A549 (cell line): ENCODE measurements at regions not wholly inside any gene's neighbourhood (a gene's known extent, or its start where the extent isn't known, plus 50 kb on each side); places are given as distances from the start of the nearest gene placed in this dataset.

ENCODE experiments used
- MYC ChIP-seq: IDR thresholded peaks from 2 replicates; pipeline ENCODE4 v1.6.1; 2012; ENCODE audit warnings: mild to moderate bottlenecking, inconsistent platforms, low read length, improper control_type of control experiment, borderline replicate concordance
- POLR2A ChIP-seq: IDR thresholded peaks from 2 replicates; pipeline ENCODE4 v1.6.1; 2012; ENCODE audit warnings: mild to moderate bottlenecking, low read length
- RAD21 ChIP-seq, 2 experiments: fragments of >200 bp in 1 of 2; sonication (Bioruptor Twin) in 1 of 2; formaldehyde crosslinking in 1 of 2; IDR thresholded peaks in 1 of 2; conservative IDR thresholded peaks in 1 of 2; 2 replicates in 1 of 2; 3 replicates in 1 of 2; pipeline ENCODE4 v1.6.1; 2012 to 2018; ENCODE audit warnings: inconsistent platforms in 1 of 2
- RFX5 ChIP-seq: fragments of 450-650 bp; IDR thresholded peaks from 2 replicates; pipeline ENCODE4 v1.7.1; 2014; ENCODE audit warnings: antibody characterized with exemption, mild to moderate bottlenecking, moderate library complexity
- RNF2 ChIP-seq: fragments of 200-600 bp; sonication (generic); IDR thresholded peaks from 2 replicates; pipeline ENCODE4 v1.6.1; 2016; ENCODE audit warnings: low read depth, mild to moderate bottlenecking, antibody characterized with exemption, moderate library complexity, borderline replicate concordance
- TF ChIP-seq, protein P1 (sequence below): fragments of >200 bp; sonication (Bioruptor Twin); formaldehyde crosslinking; IDR thresholded peaks from 3 replicates; pipeline ENCODE4 v1.5.1; 2016
- TF ChIP-seq, protein P2 (sequence below): fragments of 450-650 bp; IDR thresholded peaks from 2 replicates; pipeline ENCODE4 v1.6.1; 2014; ENCODE audit warnings: antibody characterized with exemption
- TF ChIP-seq, protein P3 (sequence below): IDR thresholded peaks from 2 replicates; pipeline ENCODE4 v1.6.1; 2012

DNA sequence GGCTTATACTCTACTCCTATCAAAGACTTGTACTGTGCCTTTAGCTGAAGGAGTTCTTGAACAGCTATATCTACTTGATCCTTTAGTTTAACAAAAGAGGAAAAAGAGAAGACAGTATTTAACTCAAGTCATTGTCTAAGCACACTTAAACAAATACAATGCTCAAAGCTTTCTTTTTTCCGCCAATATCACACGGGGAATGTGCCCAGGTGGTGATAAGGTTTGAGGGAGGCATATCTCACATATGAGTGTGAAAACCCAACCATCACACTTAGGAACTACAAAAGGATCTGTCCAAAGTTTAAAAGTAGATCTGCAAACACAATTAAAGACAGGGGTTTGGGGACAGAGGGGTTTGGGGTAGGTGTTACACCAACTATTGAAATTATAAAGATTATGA is 59.0 kb upstream of the SLC30A10 start:
- TF ChIP-seq, protein P1, sequence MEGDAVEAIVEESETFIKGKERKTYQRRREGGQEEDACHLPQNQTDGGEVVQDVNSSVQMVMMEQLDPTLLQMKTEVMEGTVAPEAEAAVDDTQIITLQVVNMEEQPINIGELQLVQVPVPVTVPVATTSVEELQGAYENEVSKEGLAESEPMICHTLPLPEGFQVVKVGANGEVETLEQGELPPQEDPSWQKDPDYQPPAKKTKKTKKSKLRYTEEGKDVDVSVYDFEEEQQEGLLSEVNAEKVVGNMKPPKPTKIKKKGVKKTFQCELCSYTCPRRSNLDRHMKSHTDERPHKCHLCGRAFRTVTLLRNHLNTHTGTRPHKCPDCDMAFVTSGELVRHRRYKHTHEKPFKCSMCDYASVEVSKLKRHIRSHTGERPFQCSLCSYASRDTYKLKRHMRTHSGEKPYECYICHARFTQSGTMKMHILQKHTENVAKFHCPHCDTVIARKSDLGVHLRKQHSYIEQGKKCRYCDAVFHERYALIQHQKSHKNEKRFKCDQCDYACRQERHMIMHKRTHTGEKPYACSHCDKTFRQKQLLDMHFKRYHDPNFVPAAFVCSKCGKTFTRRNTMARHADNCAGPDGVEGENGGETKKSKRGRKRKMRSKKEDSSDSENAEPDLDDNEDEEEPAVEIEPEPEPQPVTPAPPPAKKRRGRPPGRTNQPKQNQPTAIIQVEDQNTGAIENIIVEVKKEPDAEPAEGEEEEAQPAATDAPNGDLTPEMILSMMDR = no peak
- TF ChIP-seq, protein P2, sequence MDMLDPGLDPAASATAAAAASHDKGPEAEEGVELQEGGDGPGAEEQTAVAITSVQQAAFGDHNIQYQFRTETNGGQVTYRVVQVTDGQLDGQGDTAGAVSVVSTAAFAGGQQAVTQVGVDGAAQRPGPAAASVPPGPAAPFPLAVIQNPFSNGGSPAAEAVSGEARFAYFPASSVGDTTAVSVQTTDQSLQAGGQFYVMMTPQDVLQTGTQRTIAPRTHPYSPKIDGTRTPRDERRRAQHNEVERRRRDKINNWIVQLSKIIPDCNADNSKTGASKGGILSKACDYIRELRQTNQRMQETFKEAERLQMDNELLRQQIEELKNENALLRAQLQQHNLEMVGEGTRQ = no peak
- TF ChIP-seq, protein P3, sequence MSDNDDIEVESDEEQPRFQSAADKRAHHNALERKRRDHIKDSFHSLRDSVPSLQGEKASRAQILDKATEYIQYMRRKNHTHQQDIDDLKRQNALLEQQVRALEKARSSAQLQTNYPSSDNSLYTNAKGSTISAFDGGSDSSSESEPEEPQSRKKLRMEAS = no peak
- TF ChIP-seq RFX5 (no peak), RNF2 (no peak), RAD21 (conservative IDR thresholded peaks at IDR 0.05 in 1 of 2, IDR thresholded peaks at IDR 0.05 in 1 of 2) (no peak), MYC (no peak), POLR2A (no peak)
